Prostate gland (tissue), 1 donor: ENCODE measurements at regions not wholly inside any gene's neighbourhood (a gene's known extent, or its start where the extent isn't known, plus 50 kb on each side); places are given as distances from the start of the nearest gene placed in this dataset.

ENCODE experiments used
- POLR2A ChIP-seq: fragments of 450-650 bp; IDR thresholded peaks from one replicate; pipeline ENCODE4 v1.6.1; 2016; ENCODE audit warnings: antibody characterized with exemption, mild to moderate bottlenecking
- POLR2AphosphoS5 ChIP-seq: sonication (generic); formaldehyde crosslinking; IDR thresholded peaks from one replicate; pipeline ENCODE4 v1.6.1; 2017; ENCODE audit warnings: antibody characterized with exemption

- no peak for TF ChIP-seq POLR2A
- no peak for TF ChIP-seq POLR2AphosphoS5
Observed at GRCh38 chr21:28419811-28420210, 572.9 kb downstream of the LTN1 start.
